ENCODE measurements at regions not wholly inside any gene's neighbourhood (a gene's known extent, or its start where the extent isn't known, plus 50 kb on each side); places are given as distances from the start of the nearest gene placed in this dataset.

DNA sequence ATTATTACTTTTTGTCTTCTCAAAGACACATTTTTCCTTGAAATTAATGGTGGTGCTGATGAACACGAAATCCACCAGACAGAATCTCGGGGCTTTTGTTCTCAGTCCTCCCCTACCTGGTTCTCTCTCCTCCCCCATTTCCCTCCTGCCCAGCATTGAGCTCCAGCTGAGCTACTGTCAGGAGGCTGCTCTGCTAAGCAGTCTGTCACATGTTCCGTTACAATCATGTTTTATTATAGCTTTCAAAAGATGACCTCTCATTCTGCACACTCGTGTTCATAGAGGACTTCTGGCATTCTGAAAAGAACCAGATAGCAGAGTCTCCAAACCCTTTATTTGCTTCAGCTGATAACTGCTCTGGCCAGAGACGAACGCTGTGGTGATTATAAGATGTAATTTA, 732.5 kb upstream of the RBFOX1 start:
- H3K27ac ChIP-seq (ENCODE audit: low read depth, low read length) = no peak overlapping the region
- no peaks in the 10 kb centered on the region for H3K9me3 ChIP-seq (ENCODE audit: low read length)
- no peaks in the 10 kb centered on the region for H3K36me3 ChIP-seq (ENCODE audit: insufficient read depth, low read length)
- no peak overlapping the region for H3K4me3 ChIP-seq (ENCODE audit: low read length)
- Mint-ChIP-seq H3K4me3 (no peak overlapping the region), H3K36me3 (no peaks in the 10 kb centered on the region), H3K4me1 (no peaks in the 10 kb centered on the region), H3K9me3 (peaks cover under 1 to 5% (median 3%) of the 10 kb centered on the region in 5 donors), H3K27me3 (no peaks in the 10 kb centered on the region), H3K27ac (no peak overlapping the region)
- H3K27me3 ChIP-seq (ENCODE audit: insufficient read depth, low read length, poor library complexity, severe bottlenecking) = no peaks in the 10 kb centered on the region
- no peaks in the 10 kb centered on the region for H3K4me1 ChIP-seq (ENCODE audit: insufficient read depth, low read length)
- no peak for DNase-seq
- CTCF ChIA-PET = no interaction called here
- POLR2A ChIA-PET = no interaction called here

DNA sequence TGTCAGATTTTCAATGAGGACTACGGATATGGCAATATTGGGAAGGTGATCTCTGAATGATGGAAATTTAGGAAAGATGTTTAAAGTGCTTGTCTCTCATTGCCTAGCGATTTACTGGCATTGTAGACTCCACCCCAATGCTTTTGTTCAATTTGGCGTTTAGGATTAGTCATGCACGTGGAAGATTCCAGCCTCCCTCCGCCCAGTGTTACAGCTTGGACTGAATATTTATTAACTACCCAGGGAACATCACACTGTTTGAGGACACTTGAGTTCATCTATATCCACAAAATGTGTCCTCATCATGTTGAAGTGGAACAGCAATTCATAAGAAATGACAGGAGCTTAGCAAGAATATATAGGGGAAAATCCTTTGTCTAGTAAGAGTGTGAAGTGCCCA, 738.8 kb upstream of the RBFOX1 start:
- Histone ChIP-seq H3K27me3 (ENCODE audit: insufficient read depth, low read length, poor library complexity, severe bottlenecking) (no peaks in the 10 kb centered on the region), H3K4me1 (ENCODE audit: insufficient read depth, low read length) (no peaks in the 10 kb centered on the region), H3K36me3 (ENCODE audit: insufficient read depth, low read length) (no peaks in the 10 kb centered on the region), H3K27ac (ENCODE audit: low read depth, low read length) (no peak overlapping the region), H3K9me3 (ENCODE audit: low read length) (no peaks in the 10 kb centered on the region), H3K4me3 (ENCODE audit: low read length) (no peak overlapping the region)
- peaks cover 1 to 22% (median 3%) of the 10 kb centered on the region in 5 donors for H3K9me3 Mint-ChIP-seq
- H3K4me1 Mint-ChIP-seq = no peaks in the 10 kb centered on the region
- DNase-seq = no peak
- no peaks in the 10 kb centered on the region for H3K27me3 Mint-ChIP-seq
- H3K36me3 Mint-ChIP-seq = no peaks in the 10 kb centered on the region
- CTCF ChIA-PET = no interaction called here
- POLR2A ChIA-PET = no interaction called here
- no peak overlapping the region for H3K4me3 Mint-ChIP-seq
- H3K27ac Mint-ChIP-seq = no peak overlapping the region

DNA sequence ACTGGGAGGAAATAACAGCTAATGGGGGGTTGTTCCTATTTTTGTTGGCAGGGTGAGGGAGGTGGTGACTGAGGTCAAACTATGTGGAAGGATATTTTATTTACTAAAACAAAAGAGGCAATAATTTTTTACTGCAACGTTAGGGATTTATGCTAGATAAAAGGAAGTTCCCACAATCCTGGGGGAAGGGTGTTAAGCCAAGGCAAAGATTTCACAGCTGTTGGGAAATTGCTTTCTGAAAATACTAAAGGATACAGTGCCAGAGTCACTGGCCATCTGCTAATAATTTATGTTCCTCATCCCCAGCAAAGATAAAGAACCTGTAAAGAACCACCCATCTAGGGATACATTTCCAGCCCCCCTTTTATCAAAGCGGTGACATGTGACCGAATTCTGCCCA, 756.0 kb upstream of the RBFOX1 start:
- H3K27ac Mint-ChIP-seq = no peak overlapping the region
- no peaks in the 10 kb centered on the region for H3K36me3 Mint-ChIP-seq
- no peaks in the 10 kb centered on the region for H3K27me3 ChIP-seq (ENCODE audit: insufficient read depth, low read length, poor library complexity, severe bottlenecking)
- no peaks in the 10 kb centered on the region for H3K27me3 Mint-ChIP-seq
- H3K27ac ChIP-seq (ENCODE audit: low read depth, low read length) = no peak overlapping the region
- ChIA-PET POLR2A (no interaction called here), CTCF (no interaction called here)
- no peaks in the 10 kb centered on the region for H3K36me3 ChIP-seq (ENCODE audit: insufficient read depth, low read length)
- no peaks in the 10 kb centered on the region for H3K4me1 ChIP-seq (ENCODE audit: insufficient read depth, low read length)
- H3K4me1 Mint-ChIP-seq = no peaks in the 10 kb centered on the region
- no peak overlapping the region for H3K4me3 Mint-ChIP-seq
- no peak overlapping the region for H3K4me3 ChIP-seq (ENCODE audit: low read length)
- no peaks in the 10 kb centered on the region for H3K9me3 ChIP-seq (ENCODE audit: low read length)
- DNase-seq = no peak
- H3K9me3 Mint-ChIP-seq = peaks cover 4 to 19% (median 7%) of the 10 kb centered on the region in 5 donors

DNA sequence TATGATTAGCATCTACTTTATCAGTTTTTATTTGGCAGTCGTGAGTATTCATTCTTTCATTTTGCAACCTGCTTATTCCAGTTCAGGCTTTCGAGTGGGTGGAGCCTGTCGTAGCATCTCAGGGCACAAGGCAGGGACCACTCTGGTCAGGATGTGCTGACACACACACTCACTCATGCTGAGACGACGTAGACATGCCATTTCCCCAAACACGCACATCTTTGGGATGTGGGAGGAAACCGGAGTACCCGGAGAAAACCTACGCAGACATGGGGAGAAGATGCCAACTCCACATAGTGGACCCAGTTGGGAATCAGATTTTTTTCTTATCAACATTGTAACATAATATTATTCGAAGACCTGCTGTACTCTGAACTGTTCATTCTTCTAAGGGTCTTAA, 756.5 kb upstream of the RBFOX1 start:
- Histone ChIP-seq H3K27ac (ENCODE audit: low read depth, low read length) (no peak overlapping the region), H3K4me3 (ENCODE audit: low read length) (no peak overlapping the region), H3K27me3 (ENCODE audit: insufficient read depth, low read length, poor library complexity, severe bottlenecking) (no peaks in the 10 kb centered on the region), H3K36me3 (ENCODE audit: insufficient read depth, low read length) (no peaks in the 10 kb centered on the region), H3K4me1 (ENCODE audit: insufficient read depth, low read length) (no peaks in the 10 kb centered on the region), H3K9me3 (ENCODE audit: low read length) (no peaks in the 10 kb centered on the region)
- no peak for DNase-seq
- H3K4me3 Mint-ChIP-seq = no peak overlapping the region
- peaks cover 3 to 19% (median 7%) of the 10 kb centered on the region in 5 donors for H3K9me3 Mint-ChIP-seq
- no peak overlapping the region for H3K27ac Mint-ChIP-seq
- ChIA-PET CTCF (no interaction called here), POLR2A (no interaction called here)
- no peaks in the 10 kb centered on the region for H3K36me3 Mint-ChIP-seq
- no peaks in the 10 kb centered on the region for H3K4me1 Mint-ChIP-seq
- H3K27me3 Mint-ChIP-seq = no peaks in the 10 kb centered on the region

DNA sequence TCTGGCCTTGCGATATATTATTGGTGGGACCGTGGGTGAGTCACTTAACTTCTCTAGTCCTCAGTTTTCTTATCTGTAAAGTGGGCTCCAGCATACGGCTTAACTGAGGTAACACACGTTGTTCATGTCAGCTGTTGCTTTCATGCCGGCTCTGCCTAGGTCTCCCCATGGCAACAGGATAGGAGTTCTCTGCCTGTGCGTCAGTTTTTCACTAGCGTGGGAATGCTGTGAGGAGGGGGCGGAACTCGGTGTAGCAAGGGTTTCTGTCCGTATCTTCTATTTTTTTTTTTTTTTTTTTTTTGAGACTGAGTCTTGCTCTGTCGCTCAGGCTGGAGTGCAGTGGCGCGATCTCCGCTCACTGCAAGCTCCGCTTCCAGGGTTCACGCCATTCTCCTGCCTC, 758.5 kb upstream of the RBFOX1 start:
- Mint-ChIP-seq H3K27me3 (no peaks in the 10 kb centered on the region), H3K27ac (no peak overlapping the region), H3K36me3 (no peaks in the 10 kb centered on the region), H3K4me3 (no peak overlapping the region), H3K9me3 (peaks cover 2 to 14% (median 4%) of the 10 kb centered on the region in 5 donors), H3K4me1 (no peaks in the 10 kb centered on the region)
- no peaks in the 10 kb centered on the region for H3K27me3 ChIP-seq (ENCODE audit: insufficient read depth, low read length, poor library complexity, severe bottlenecking)
- no peak for DNase-seq
- H3K27ac ChIP-seq (ENCODE audit: low read depth, low read length) = no peak overlapping the region
- no peak overlapping the region for H3K4me3 ChIP-seq (ENCODE audit: low read length)
- CTCF ChIA-PET = no interaction called here
- no peaks in the 10 kb centered on the region for H3K36me3 ChIP-seq (ENCODE audit: insufficient read depth, low read length)
- no peaks in the 10 kb centered on the region for H3K4me1 ChIP-seq (ENCODE audit: insufficient read depth, low read length)
- no peaks in the 10 kb centered on the region for H3K9me3 ChIP-seq (ENCODE audit: low read length)
- POLR2A ChIA-PET = no interaction called here

DNA sequence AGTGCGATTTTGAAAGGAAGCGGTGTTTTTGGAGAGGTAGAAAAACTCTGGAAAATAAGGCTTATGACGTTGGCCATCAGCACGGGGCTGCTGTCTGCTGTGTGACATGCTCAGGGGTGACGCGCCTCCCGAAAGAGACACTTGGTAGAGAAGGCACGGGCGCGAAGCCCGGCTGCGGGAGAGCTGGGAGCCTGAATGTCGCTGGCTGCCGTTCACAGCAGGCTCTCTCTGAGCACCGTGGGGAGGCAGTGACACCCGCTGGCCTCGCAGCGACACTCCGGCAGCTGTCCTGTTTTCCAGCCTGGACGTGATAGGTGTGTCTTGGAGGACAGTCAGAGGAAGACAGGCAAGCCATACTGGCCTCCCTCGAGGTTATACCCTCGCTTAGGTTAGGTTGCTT, 759.1 kb upstream of the RBFOX1 start:
- Histone ChIP-seq H3K27me3 (ENCODE audit: insufficient read depth, low read length, poor library complexity, severe bottlenecking) (no peaks in the 10 kb centered on the region), H3K36me3 (ENCODE audit: insufficient read depth, low read length) (no peaks in the 10 kb centered on the region), H3K9me3 (ENCODE audit: low read length) (no peaks in the 10 kb centered on the region), H3K4me3 (ENCODE audit: low read length) (no peak overlapping the region), H3K4me1 (ENCODE audit: insufficient read depth, low read length) (no peaks in the 10 kb centered on the region), H3K27ac (ENCODE audit: low read depth, low read length) (no peak overlapping the region)
- CTCF ChIA-PET = no interaction called here
- Mint-ChIP-seq H3K36me3 (no peaks in the 10 kb centered on the region), H3K4me3 (no peak overlapping the region), H3K27ac (no peak overlapping the region), H3K9me3 (peaks cover 2 to 14% (median 4%) of the 10 kb centered on the region in 5 donors), H3K4me1 (no peaks in the 10 kb centered on the region), H3K27me3 (no peaks in the 10 kb centered on the region)
- POLR2A ChIA-PET = no interaction called here
- DNase-seq = no peak

DNA sequence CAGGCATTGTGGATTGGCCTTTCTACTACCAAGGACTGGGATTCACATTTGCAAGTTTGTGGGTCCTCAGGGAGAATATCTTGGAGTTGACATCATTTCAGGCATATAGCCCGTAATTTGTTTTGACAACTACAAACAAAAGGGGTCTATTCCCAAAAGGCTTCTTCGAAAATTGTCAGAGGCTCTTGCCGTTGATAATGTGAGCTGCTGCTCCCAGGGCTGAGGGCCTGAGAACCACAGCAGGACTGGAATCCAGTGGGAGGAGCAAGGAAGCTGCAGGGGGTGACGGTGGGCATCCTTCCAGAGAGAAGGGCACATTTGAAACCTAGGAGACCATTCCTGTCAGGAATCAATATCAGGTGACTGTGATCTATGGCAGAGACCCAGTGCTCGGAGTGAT, 761.6 kb upstream of the RBFOX1 start:
- ChIA-PET CTCF (no interaction called here), POLR2A (no interaction called here)
- DNase-seq = no peak
- Histone ChIP-seq H3K27me3 (ENCODE audit: insufficient read depth, low read length, poor library complexity, severe bottlenecking) (no peaks in the 10 kb centered on the region), H3K4me3 (ENCODE audit: low read length) (no peak overlapping the region), H3K9me3 (ENCODE audit: low read length) (no peaks in the 10 kb centered on the region), H3K27ac (ENCODE audit: low read depth, low read length) (no peak overlapping the region), H3K4me1 (ENCODE audit: insufficient read depth, low read length) (no peaks in the 10 kb centered on the region), H3K36me3 (ENCODE audit: insufficient read depth, low read length) (no peaks in the 10 kb centered on the region)
- no peaks in the 10 kb centered on the region for H3K4me1 Mint-ChIP-seq
- no peak overlapping the region for H3K27ac Mint-ChIP-seq
- no peaks in the 10 kb centered on the region for H3K36me3 Mint-ChIP-seq
- no peak overlapping the region for H3K4me3 Mint-ChIP-seq
- H3K9me3 Mint-ChIP-seq = peaks cover 0 to 13% (median 7%) of the 10 kb centered on the region in 5 donors
- no peaks in the 10 kb centered on the region for H3K27me3 Mint-ChIP-seq

DNA sequence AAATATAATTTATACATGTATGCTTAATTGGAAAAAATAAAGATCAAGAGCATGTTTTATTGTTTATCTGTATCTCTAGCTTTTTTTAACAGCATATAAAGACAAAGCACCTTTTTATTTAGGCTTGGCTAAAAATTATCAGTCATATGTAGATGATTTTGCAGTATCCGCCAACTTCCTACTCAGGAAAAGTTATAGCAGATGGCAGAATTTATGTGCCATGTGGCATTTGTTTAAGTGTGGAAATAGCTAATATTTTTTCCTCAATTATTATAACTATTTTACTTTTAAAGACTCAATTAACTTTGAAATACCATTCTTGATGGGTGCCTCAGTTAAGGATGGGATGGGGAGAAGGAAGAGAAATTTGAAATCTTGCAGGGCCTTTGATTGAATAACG, 762.1 kb upstream of the RBFOX1 start:
- Mint-ChIP-seq H3K4me1 (no peaks in the 10 kb centered on the region), H3K27ac (no peak overlapping the region), H3K36me3 (no peaks in the 10 kb centered on the region), H3K9me3 (peaks cover 0 to 13% (median 7%) of the 10 kb centered on the region in 5 donors), H3K27me3 (no peaks in the 10 kb centered on the region), H3K4me3 (no peak overlapping the region)
- ChIA-PET CTCF (no interaction called here), POLR2A (no interaction called here)
- no peaks in the 10 kb centered on the region for H3K4me1 ChIP-seq (ENCODE audit: insufficient read depth, low read length)
- no peaks in the 10 kb centered on the region for H3K9me3 ChIP-seq (ENCODE audit: low read length)
- H3K27me3 ChIP-seq (ENCODE audit: insufficient read depth, low read length, poor library complexity, severe bottlenecking) = no peaks in the 10 kb centered on the region
- H3K4me3 ChIP-seq (ENCODE audit: low read length) = no peak overlapping the region
- no peaks in the 10 kb centered on the region for H3K36me3 ChIP-seq (ENCODE audit: insufficient read depth, low read length)
- no peak overlapping the region for H3K27ac ChIP-seq (ENCODE audit: low read depth, low read length)
- no peak for DNase-seq

DNA sequence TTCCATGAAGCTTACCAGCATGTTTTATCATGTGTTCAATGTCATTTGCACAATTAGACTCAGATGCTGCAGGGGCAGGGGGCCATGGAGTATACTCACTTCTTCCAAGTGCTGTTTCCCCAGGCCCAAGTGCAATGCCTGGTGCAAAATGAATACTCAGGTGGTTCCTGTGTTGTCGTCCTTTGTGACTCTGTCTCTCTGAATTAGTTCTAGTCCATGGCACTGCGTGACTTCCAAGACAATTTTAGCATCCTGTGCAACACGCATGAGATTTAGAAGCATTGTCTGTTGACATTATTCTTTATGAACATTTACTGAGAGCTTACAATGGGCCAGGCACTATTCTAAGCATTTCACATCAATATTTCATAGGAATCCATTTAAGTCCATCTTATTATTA, 769.7 kb upstream of the RBFOX1 start:
- Mint-ChIP-seq H3K36me3 (no peaks in the 10 kb centered on the region), H3K4me1 (no peaks in the 10 kb centered on the region), H3K4me3 (no peak overlapping the region), H3K27me3 (no peaks in the 10 kb centered on the region), H3K9me3 (peaks cover 2 to 10% (median 7%) of the 10 kb centered on the region in 5 donors), H3K27ac (no peak overlapping the region)
- ChIA-PET POLR2A (no interaction called here), CTCF (no interaction called here)
- H3K4me1 ChIP-seq (ENCODE audit: insufficient read depth, low read length) = no peaks in the 10 kb centered on the region
- H3K36me3 ChIP-seq (ENCODE audit: insufficient read depth, low read length) = no peaks in the 10 kb centered on the region
- no peak overlapping the region for H3K27ac ChIP-seq (ENCODE audit: low read depth, low read length)
- H3K27me3 ChIP-seq (ENCODE audit: insufficient read depth, low read length, poor library complexity, severe bottlenecking) = no peaks in the 10 kb centered on the region
- DNase-seq = no peak
- H3K4me3 ChIP-seq (ENCODE audit: low read length) = no peak overlapping the region
- H3K9me3 ChIP-seq (ENCODE audit: low read length) = no peaks in the 10 kb centered on the region
